Gastrocnemius medialis (tissue), 4 donors: ENCODE measurements at regions not wholly inside any gene's neighbourhood (a gene's known extent, or its start where the extent isn't known, plus 50 kb on each side); places are given as distances from the start of the nearest gene placed in this dataset.

Source experiments
- ATAC-seq, 2 donors: fragments of 150-250 bp; one replicate each; pipeline ENCODE4 v1.9.1; 2016
- DNase-seq, 2 donors: peaks; one replicate each; pipeline ENCODE4 v3.0.0-alpha.2; 2019
- H3K27ac ChIP-seq, 4 donors: fragments of 200-600 bp; sonication (generic); 1 replicate in 1 of 4; 2 replicates in 3 of 4; pipeline ENCODE4 v1.5.1; 2016 to 2018; ENCODE audit warnings: mild to moderate bottlenecking in 2 of 4, moderate library complexity in 1 of 4
- H3K27me3 ChIP-seq, 3 donors: fragments of 200-600 bp; sonication (generic) in 2 of 3; 1 replicate in 1 of 3; 2 replicates in 2 of 3; pipeline versions ENCODE4 v1.5.1 to v1.6.0; 2016 to 2019; ENCODE audit warnings: mild to moderate bottlenecking in 1 of 3, moderate library complexity in 1 of 3
- H3K36me3 ChIP-seq, 2 donors: fragments of 200-600 bp; sonication (generic) in 1 of 2; one replicate each; pipeline ENCODE4 v1.5.1; 2017 to 2018
- H3K4me1 ChIP-seq, 2 donors: fragments of 200-600 bp; sonication (generic) in 1 of 2; one replicate each; pipeline ENCODE4 v1.5.1; 2016 to 2017; ENCODE audit warnings: mild to moderate bottlenecking in 2 of 2
- H3K4me3 ChIP-seq, 4 donors: fragments of 200-600 bp; sonication (generic) in 3 of 4; 1 replicate in 1 of 4; 2 replicates in 3 of 4; pipeline ENCODE4 v1.5.1; 2016 to 2019; ENCODE audit warnings: mild to moderate bottlenecking in 2 of 4
- H3K9me3 ChIP-seq, 3 donors: fragments of 200-600 bp; sonication (generic) in 2 of 3; 1 replicate in 1 of 3; 2 replicates in 2 of 3; pipeline ENCODE4 v1.5.1; 2016 to 2019
- CTCF ChIP-seq, 5 experiments: fragments of 450-650 bp in 3 of 5; fragments of 200-600 bp in 2 of 5; sonication (generic) in 2 of 5; IDR thresholded peaks in 4 of 5; conservative IDR thresholded peaks in 1 of 5; 1 replicate in 4 of 5; 2 replicates in 1 of 5; pipeline ENCODE4 v1.5.1; 2016 to 2019; ENCODE audit warnings: antibody characterized with exemption in 5 of 5, mild to moderate bottlenecking in 3 of 5, moderate library complexity in 3 of 5
- POLR2A ChIP-seq, 2 donors: fragments of 450-650 bp; IDR thresholded peaks; one replicate each; pipeline ENCODE4 v1.6.1; 2017; ENCODE audit warnings: antibody characterized with exemption in 2 of 2, mild to moderate bottlenecking in 2 of 2, moderate library complexity in 2 of 2
- in situ Hi-C, 4 donors: fragments of 200-750 bp; cut with MboI; loops; one replicate each; pipeline versions ENCODE4 v1.15.0 to v1.8.0; 2017; ENCODE audit warnings: low sequenced_read_pairs in 4 of 4
- intact Hi-C: fragments of 100-400 bp; cut with DNase I; formaldehyde crosslinking; loops from one replicate; pipeline ENCODE4 v1.15.1; 2023; ENCODE audit warnings: low total_unique reads

- DNase-seq (no peak), ATAC-seq (no peak)
- no peak overlapping the region for H3K4me3 ChIP-seq
- H3K4me1 ChIP-seq = no peaks in the 10 kb centered on the region
- intact Hi-C loops (no loop called here), in situ Hi-C loops (no loop called here)
- no peaks in the 10 kb centered on the region for H3K27me3 ChIP-seq
- H3K36me3 ChIP-seq = no peaks in the 10 kb centered on the region
- no peak for TF ChIP-seq POLR2A (IDR thresholded peaks at IDR 0.05)
- no peak for TF ChIP-seq CTCF (IDR thresholded peaks at IDR 0.05 in 4 of 5, conservative IDR thresholded peaks at IDR 0.05 in 1 of 5)
- no peak overlapping the region for H3K27ac ChIP-seq
- H3K9me3 ChIP-seq = no peaks in the 10 kb centered on the region
These were observed 53.8 kb upstream of the RBBP8 start for GRCh38 chr18:22879293-22879692.

GRCh38 chr18:22882084-22882483, 51.0 kb upstream of the RBBP8 start:
- intact Hi-C loops (no loop called here), in situ Hi-C loops (no loop called here)
- Histone ChIP-seq H3K27me3 (no peaks in the 10 kb centered on the region), H3K4me1 (no peaks in the 10 kb centered on the region), H3K9me3 (no peaks in the 10 kb centered on the region), H3K36me3 (no peaks in the 10 kb centered on the region), H3K27ac (no peak overlapping the region), H3K4me3 (no peak overlapping the region)
- no peak for DNase-seq
- no peak for TF ChIP-seq POLR2A (IDR thresholded peaks at IDR 0.05)
- no peak for TF ChIP-seq CTCF (IDR thresholded peaks at IDR 0.05 in 4 of 5, conservative IDR thresholded peaks at IDR 0.05 in 1 of 5)
- ATAC-seq = no peak

- in situ Hi-C loops (no loop called here), intact Hi-C loops (no loop called here)
- H3K4me3 ChIP-seq = no peak overlapping the region
- ATAC-seq (no peak), DNase-seq (no peak)
- no peak for TF ChIP-seq POLR2A (IDR thresholded peaks at IDR 0.05)
- no peak for TF ChIP-seq CTCF (IDR thresholded peaks at IDR 0.05 in 4 of 5, conservative IDR thresholded peaks at IDR 0.05 in 1 of 5)
- no peaks in the 10 kb centered on the region for H3K27me3 ChIP-seq
- H3K36me3 ChIP-seq = no peaks in the 10 kb centered on the region
- no peak overlapping the region for H3K27ac ChIP-seq
- H3K4me1 ChIP-seq = no peaks in the 10 kb centered on the region
- no peaks in the 10 kb centered on the region for H3K9me3 ChIP-seq
These were observed 49.9 kb upstream of the RBBP8 start for GRCh38 chr18:22883179-22883578.
